ENCODE measurements at regions not wholly inside any gene's neighbourhood (a gene's known extent, or its start where the extent isn't known, plus 50 kb on each side); places are given as distances from the start of the nearest gene placed in this dataset.

DNA sequence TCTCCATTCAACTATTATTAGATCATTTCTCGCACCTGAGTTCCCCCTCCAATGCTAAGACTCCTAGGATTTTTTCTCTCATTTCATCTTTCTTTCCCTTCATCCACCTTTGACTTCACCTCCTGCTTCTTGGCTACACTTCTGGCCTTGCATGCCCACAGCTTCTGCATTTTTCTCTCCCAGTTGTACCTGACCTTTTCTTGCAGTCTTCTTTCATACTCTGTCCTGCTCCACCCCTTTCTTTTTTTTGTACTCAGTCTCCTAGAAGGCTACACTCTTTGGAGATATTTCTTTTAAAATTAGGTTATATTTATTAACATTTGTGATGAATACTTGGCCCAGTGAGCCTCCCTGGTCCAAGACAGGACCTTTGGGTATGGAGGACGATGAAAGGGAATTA is 190.4 kb downstream of the DEPDC1B start:
- peaks cover 0 to 5% of the 10 kb centered on the region in 2 donors for H3K27me3 Mint-ChIP-seq
- Histone ChIP-seq H3K27ac (ENCODE audit: low read length) (no peak overlapping the region), H3K9me3 (no peaks in the 10 kb centered on the region), H3K27me3 (replicated peaks in 1 of 2; ENCODE audit: control insufficient read depth in 2 of 2, extremely low read depth in 1 of 2, insufficient read depth in 2 of 2, low read length in 1 of 2) (no peaks in the 10 kb centered on the region), H3K4me1 (ENCODE audit: control insufficient read depth in 1 of 2, extremely low read depth in 1 of 2, insufficient read depth in 2 of 2, low read length in 2 of 2) (peaks cover 0 to 2% of the 10 kb centered on the region in 2 experiments), H3K4me3 (ENCODE audit: control insufficient read depth in 1 of 2, extremely low read depth in 1 of 2, low read length in 1 of 2) (no peak overlapping the region), H3K36me3 (ENCODE audit: control insufficient read depth in 2 of 2, extremely low read depth in 1 of 2, insufficient read depth in 1 of 2, low read length in 1 of 2) (no peaks in the 10 kb centered on the region)
- POLR2A ChIA-PET: no interaction called here
- no peak for ATAC-seq (replicated peaks in 1 of 4)
- no peaks in the 10 kb centered on the region for H3K36me3 Mint-ChIP-seq
- no peak overlapping the region for H3K27ac Mint-ChIP-seq
- no peak overlapping the region for H3K4me3 Mint-ChIP-seq
- CTCF ChIA-PET: no interaction called here
- WGBS (ENCODE audit: insufficient coverage): 67% methylated on average over 1 of the region's 2 CpGs
- H3K4me1 Mint-ChIP-seq: no peaks in the 10 kb centered on the region
- DNase-seq: no peak
- peaks cover 0 to 4% (median 0%) of the 10 kb centered on the region in 3 donors for H3K9me3 Mint-ChIP-seq

DNA sequence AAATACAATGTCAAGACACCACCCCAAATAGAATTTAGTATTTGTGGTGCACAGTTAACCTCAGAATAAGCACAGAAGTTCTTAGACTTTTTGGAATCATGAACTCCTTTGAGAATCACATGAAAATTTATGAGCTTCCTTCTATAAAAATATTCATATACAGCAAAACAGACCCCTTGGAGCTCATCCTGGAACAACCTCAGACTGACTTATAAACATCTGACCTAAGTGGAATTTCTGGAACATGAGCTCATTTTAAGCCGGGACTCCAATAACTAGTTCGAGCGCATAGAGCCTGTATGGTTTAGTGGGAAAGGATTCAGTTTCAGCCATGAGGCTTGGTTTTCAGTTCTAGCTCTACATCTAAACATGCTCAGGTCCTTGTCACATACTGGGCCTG is 192.3 kb downstream of the DEPDC1B start:
- H3K9me3 Mint-ChIP-seq: peaks cover 0 to 4% (median 0%) of the 10 kb centered on the region in 3 donors
- H3K4me3 Mint-ChIP-seq: no peak overlapping the region
- H3K27ac ChIP-seq (ENCODE audit: low read length): no peak overlapping the region
- H3K27ac Mint-ChIP-seq: no peak overlapping the region
- H3K27me3 Mint-ChIP-seq: peaks cover 0 to 5% of the 10 kb centered on the region in 2 donors
- POLR2A ChIA-PET: no interaction called here
- H3K27me3 ChIP-seq (replicated peaks in 1 of 2; ENCODE audit: control insufficient read depth in 2 of 2, extremely low read depth in 1 of 2, insufficient read depth in 2 of 2, low read length in 1 of 2): no peaks in the 10 kb centered on the region
- no peaks in the 10 kb centered on the region for H3K4me1 Mint-ChIP-seq
- H3K36me3 Mint-ChIP-seq: no peaks in the 10 kb centered on the region
- H3K4me1 ChIP-seq (ENCODE audit: control insufficient read depth in 1 of 2, extremely low read depth in 1 of 2, insufficient read depth in 2 of 2, low read length in 2 of 2): no peaks in the 10 kb centered on the region
- DNase-seq: no peak
- no CpG with 5 or more reads among the region's 3 CpGs for WGBS (ENCODE audit: insufficient coverage)
- CTCF ChIA-PET: no interaction called here
- H3K4me3 ChIP-seq (ENCODE audit: control insufficient read depth in 1 of 2, extremely low read depth in 1 of 2, low read length in 1 of 2): no peak overlapping the region
- no peaks in the 10 kb centered on the region for H3K36me3 ChIP-seq (ENCODE audit: control insufficient read depth in 2 of 2, extremely low read depth in 1 of 2, insufficient read depth in 1 of 2, low read length in 1 of 2)
- H3K9me3 ChIP-seq: no peaks in the 10 kb centered on the region
- no peak for ATAC-seq (replicated peaks in 1 of 4)

DNA sequence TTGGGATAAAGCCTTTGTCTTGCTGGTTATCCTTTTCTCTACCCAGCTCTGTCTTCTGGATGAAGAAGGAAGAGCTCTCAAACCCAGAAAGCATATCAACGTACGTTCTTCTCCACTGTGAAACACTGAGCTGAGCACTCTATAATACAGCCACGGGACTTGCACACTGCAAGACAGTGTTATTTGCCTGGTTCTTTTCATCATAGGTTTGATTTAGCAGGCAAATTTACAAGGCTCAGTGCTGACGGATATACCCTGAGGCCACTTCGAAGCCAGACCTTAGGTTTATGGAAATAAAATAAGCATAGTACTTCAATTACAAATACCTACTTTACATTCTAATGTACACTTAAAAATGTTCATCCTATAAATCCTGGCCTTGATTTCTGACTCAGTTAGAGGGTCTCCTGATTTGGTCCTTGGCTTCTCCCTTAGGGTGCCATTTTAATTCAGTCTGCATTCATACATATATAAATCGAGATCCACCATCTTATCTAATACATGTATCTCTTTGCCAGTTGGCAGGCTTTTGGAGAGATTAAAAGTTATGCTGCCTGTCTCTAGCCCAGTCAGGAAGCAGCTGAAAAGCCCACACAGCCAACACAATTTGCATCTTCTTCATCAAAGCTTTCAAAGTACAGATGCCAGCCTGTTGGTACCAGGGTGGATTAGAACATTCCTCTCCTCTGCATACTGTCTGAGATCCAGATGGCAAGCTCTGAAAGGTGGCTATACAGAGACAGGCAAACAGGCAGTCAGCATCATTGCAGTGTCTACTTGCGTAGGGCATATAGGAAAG is 194.4 kb downstream of the DEPDC1B start:
- no peak for DNase-seq
- peaks cover 0 to 4% (median 0%) of the 10 kb centered on the region in 3 donors for H3K9me3 Mint-ChIP-seq
- no peak for ATAC-seq (replicated peaks in 1 of 4)
- POLR2A ChIA-PET: no interaction called here
- H3K27ac Mint-ChIP-seq: no peak overlapping the region
- no peaks in the 10 kb centered on the region for H3K9me3 ChIP-seq
- H3K27me3 Mint-ChIP-seq: peaks cover 0 to 4% of the 10 kb centered on the region in 2 donors
- no peaks in the 10 kb centered on the region for H3K4me1 ChIP-seq (ENCODE audit: control insufficient read depth in 1 of 2, extremely low read depth in 1 of 2, insufficient read depth in 2 of 2, low read length in 2 of 2)
- H3K36me3 Mint-ChIP-seq: no peaks in the 10 kb centered on the region
- 83% methylated on average over 4 of the region's 7 CpGs for WGBS (ENCODE audit: insufficient coverage)
- H3K4me1 Mint-ChIP-seq: no peaks in the 10 kb centered on the region
- H3K36me3 ChIP-seq (ENCODE audit: control insufficient read depth in 2 of 2, extremely low read depth in 1 of 2, insufficient read depth in 1 of 2, low read length in 1 of 2): no peaks in the 10 kb centered on the region
- no peaks in the 10 kb centered on the region for H3K27me3 ChIP-seq (replicated peaks in 1 of 2; ENCODE audit: control insufficient read depth in 2 of 2, extremely low read depth in 1 of 2, insufficient read depth in 2 of 2, low read length in 1 of 2)
- no peak overlapping the region for H3K4me3 Mint-ChIP-seq
- CTCF ChIA-PET: interaction anchor here in 1 of 2 donors (0.6 kb wide), 1 partner anchor 1166 kb away, joined by 3 read pairs; no protein-coding TSS in a partner anchor
- no peak overlapping the region for H3K4me3 ChIP-seq (ENCODE audit: control insufficient read depth in 1 of 2, extremely low read depth in 1 of 2, low read length in 1 of 2)
- no peak overlapping the region for H3K27ac ChIP-seq (ENCODE audit: low read length)

DNA sequence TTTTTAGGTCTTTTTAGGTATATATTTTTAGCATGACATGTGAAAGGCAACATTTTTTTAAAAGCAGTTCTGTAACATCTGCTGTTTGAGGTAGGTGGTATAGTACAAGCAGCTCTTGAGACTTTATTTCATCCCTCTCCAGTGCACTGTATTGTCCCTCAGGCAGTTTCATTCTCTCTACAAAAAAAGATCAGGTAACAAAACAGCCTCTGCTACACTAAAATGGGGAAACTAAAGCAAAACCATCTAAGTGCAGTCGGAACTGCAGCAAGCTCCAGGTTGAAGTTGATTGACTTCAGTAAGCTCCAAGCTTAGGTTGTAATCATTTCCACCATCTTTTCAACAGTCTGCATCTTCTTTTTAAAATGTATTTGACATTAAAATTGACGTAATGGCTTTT is 195.6 kb downstream of the DEPDC1B start:
- no peaks in the 10 kb centered on the region for H3K27me3 ChIP-seq (replicated peaks in 1 of 2; ENCODE audit: control insufficient read depth in 2 of 2, extremely low read depth in 1 of 2, insufficient read depth in 2 of 2, low read length in 1 of 2)
- no peaks in the 10 kb centered on the region for H3K4me1 Mint-ChIP-seq
- ATAC-seq (replicated peaks in 1 of 4): no peak
- no peak overlapping the region for H3K27ac ChIP-seq (ENCODE audit: low read length)
- no peak overlapping the region for H3K27ac Mint-ChIP-seq
- no peaks in the 10 kb centered on the region for H3K4me1 ChIP-seq (ENCODE audit: control insufficient read depth in 1 of 2, extremely low read depth in 1 of 2, insufficient read depth in 2 of 2, low read length in 2 of 2)
- 67% methylated on average over 1 of the region's 2 CpGs for WGBS (ENCODE audit: insufficient coverage)
- H3K27me3 Mint-ChIP-seq: no peaks in the 10 kb centered on the region
- H3K9me3 Mint-ChIP-seq: no peaks in the 10 kb centered on the region
- no peaks in the 10 kb centered on the region for H3K9me3 ChIP-seq
- POLR2A ChIA-PET: interaction anchor here in 1 of 2 donors (0.5 kb wide), 1 partner anchor 279 kb away, joined by 3 read pairs; no protein-coding TSS in a partner anchor
- no peaks in the 10 kb centered on the region for H3K36me3 ChIP-seq (ENCODE audit: control insufficient read depth in 2 of 2, extremely low read depth in 1 of 2, insufficient read depth in 1 of 2, low read length in 1 of 2)
- no peak overlapping the region for H3K4me3 ChIP-seq (ENCODE audit: control insufficient read depth in 1 of 2, extremely low read depth in 1 of 2, low read length in 1 of 2)
- CTCF ChIA-PET: no interaction called here
- no peak for DNase-seq
- H3K4me3 Mint-ChIP-seq: no peak overlapping the region
- no peaks in the 10 kb centered on the region for H3K36me3 Mint-ChIP-seq

DNA sequence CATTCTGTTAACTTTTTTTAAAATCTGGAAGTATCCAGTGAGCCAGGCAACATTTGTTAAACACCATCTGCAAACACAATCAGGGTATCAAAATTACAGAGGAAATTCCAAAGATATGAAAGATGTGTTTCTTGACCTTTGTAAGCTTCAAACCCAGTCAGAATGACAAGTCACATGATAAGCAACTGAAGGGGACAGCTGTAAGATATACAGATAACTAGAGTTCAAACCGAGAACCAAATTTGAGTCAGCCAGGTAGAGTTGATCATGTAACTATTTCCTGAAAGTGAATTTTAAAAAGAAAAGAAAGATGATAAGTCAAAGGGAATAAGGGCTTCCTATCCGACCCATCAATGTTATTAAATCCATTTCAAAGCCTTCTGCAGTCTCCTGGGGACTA is 196.2 kb downstream of the DEPDC1B start:
- H3K4me1 Mint-ChIP-seq: no peaks in the 10 kb centered on the region
- no CpG with 5 or more reads among the region's 2 CpGs for WGBS (ENCODE audit: insufficient coverage)
- DNase-seq: no peak
- H3K36me3 ChIP-seq (ENCODE audit: control insufficient read depth in 2 of 2, extremely low read depth in 1 of 2, insufficient read depth in 1 of 2, low read length in 1 of 2): no peaks in the 10 kb centered on the region
- H3K36me3 Mint-ChIP-seq: no peaks in the 10 kb centered on the region
- H3K4me3 ChIP-seq (ENCODE audit: control insufficient read depth in 1 of 2, extremely low read depth in 1 of 2, low read length in 1 of 2): no peak overlapping the region
- no peaks in the 10 kb centered on the region for H3K9me3 Mint-ChIP-seq
- H3K27ac ChIP-seq (ENCODE audit: low read length): no peak overlapping the region
- H3K4me1 ChIP-seq (ENCODE audit: control insufficient read depth in 1 of 2, extremely low read depth in 1 of 2, insufficient read depth in 2 of 2, low read length in 2 of 2): no peaks in the 10 kb centered on the region
- no peaks in the 10 kb centered on the region for H3K27me3 Mint-ChIP-seq
- no peaks in the 10 kb centered on the region for H3K27me3 ChIP-seq (replicated peaks in 1 of 2; ENCODE audit: control insufficient read depth in 2 of 2, extremely low read depth in 1 of 2, insufficient read depth in 2 of 2, low read length in 1 of 2)
- ATAC-seq (replicated peaks in 1 of 4): no peak
- no peak overlapping the region for H3K4me3 Mint-ChIP-seq
- no peak overlapping the region for H3K27ac Mint-ChIP-seq
- H3K9me3 ChIP-seq: no peaks in the 10 kb centered on the region
- CTCF ChIA-PET: no interaction called here
- POLR2A ChIA-PET: interaction anchor here in 1 of 2 donors (0.5 kb wide), 1 partner anchor 280 kb away, joined by 3 read pairs; no protein-coding TSS in a partner anchor

DNA sequence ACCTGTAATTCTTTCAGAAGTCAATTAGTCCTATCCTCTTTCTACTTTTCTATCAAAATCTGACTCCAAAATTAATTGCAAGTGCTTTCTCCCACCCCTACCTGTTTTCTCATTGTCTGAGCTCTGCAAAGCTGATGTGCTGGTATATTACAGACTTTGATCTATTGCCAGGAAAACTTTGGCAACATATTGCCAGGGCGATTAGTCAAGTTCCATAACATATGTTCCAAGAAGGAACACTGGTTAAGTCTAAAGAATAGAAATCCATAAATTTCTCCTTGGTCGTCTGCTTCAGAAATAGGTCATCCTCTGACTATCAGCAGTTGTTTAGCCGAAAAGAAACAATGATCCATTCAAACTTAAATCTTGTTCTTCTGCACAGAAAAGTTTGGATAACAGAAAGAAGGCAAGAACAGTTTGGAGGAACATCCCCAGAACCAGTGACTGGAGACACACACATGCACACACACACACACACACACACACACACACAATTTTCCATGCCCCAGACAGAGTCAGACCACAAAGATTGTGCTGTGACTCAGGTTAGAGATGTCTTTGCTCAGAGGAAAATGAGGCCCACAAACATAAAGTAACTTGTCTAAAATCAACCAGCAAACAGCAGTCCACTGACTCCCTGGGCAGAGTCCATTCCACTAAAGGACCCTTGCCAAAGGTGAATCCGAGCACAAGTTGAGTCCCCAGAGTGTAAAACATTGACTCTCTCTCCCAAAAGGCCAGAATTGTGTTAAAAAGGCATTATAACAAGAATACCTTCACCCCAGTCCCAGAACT is 202.1 kb downstream of the DEPDC1B start:
- H3K27me3 Mint-ChIP-seq: no peaks in the 10 kb centered on the region
- no peak overlapping the region for H3K4me3 Mint-ChIP-seq
- no peak for ATAC-seq (replicated peaks in 1 of 4)
- peaks cover 0 to 5% (median 2%) of the 10 kb centered on the region in 3 donors for H3K9me3 Mint-ChIP-seq
- Histone ChIP-seq H3K27ac (ENCODE audit: low read length) (no peak overlapping the region), H3K27me3 (replicated peaks in 1 of 2; ENCODE audit: control insufficient read depth in 2 of 2, extremely low read depth in 1 of 2, insufficient read depth in 2 of 2, low read length in 1 of 2) (no peaks in the 10 kb centered on the region), H3K36me3 (ENCODE audit: control insufficient read depth in 2 of 2, extremely low read depth in 1 of 2, insufficient read depth in 1 of 2, low read length in 1 of 2) (no peaks in the 10 kb centered on the region), H3K4me3 (ENCODE audit: control insufficient read depth in 1 of 2, extremely low read depth in 1 of 2, low read length in 1 of 2) (no peak overlapping the region), H3K9me3 (no peaks in the 10 kb centered on the region), H3K4me1 (ENCODE audit: control insufficient read depth in 1 of 2, extremely low read depth in 1 of 2, insufficient read depth in 2 of 2, low read length in 2 of 2) (no peaks in the 10 kb centered on the region)
- H3K4me1 Mint-ChIP-seq: no peaks in the 10 kb centered on the region
- WGBS (ENCODE audit: insufficient coverage): 100% methylated on average over 1 of the region's 4 CpGs
- no peaks in the 10 kb centered on the region for H3K36me3 Mint-ChIP-seq
- no peak for DNase-seq
- ChIA-PET POLR2A (no interaction called here), CTCF (no interaction called here)
- no peak overlapping the region for H3K27ac Mint-ChIP-seq
